ENCODE measurements at regions not wholly inside any gene's neighbourhood (a gene's known extent, or its start where the extent isn't known, plus 50 kb on each side); places are given as distances from the start of the nearest gene placed in this dataset.

DNA sequence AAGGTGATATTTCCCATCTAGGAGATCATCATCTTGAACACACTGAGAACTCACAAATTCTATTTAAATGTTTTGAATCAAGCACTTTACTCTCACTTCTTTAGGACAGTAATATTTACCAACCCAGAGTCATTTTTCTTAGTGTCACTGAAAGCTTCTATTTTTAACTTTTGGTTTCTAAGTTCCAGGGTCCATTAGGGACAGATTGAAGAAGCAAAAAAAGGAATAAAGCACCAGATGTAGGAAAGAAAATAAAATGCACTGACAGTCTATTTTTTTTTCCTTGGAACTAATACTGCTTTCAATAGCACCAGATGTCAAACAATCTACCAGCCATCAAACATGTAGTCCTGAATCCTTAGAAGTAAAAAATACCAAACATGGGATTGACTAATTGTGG, 526.7 kb upstream of the LRRN3 start:
- TF ChIP-seq, protein P1, sequence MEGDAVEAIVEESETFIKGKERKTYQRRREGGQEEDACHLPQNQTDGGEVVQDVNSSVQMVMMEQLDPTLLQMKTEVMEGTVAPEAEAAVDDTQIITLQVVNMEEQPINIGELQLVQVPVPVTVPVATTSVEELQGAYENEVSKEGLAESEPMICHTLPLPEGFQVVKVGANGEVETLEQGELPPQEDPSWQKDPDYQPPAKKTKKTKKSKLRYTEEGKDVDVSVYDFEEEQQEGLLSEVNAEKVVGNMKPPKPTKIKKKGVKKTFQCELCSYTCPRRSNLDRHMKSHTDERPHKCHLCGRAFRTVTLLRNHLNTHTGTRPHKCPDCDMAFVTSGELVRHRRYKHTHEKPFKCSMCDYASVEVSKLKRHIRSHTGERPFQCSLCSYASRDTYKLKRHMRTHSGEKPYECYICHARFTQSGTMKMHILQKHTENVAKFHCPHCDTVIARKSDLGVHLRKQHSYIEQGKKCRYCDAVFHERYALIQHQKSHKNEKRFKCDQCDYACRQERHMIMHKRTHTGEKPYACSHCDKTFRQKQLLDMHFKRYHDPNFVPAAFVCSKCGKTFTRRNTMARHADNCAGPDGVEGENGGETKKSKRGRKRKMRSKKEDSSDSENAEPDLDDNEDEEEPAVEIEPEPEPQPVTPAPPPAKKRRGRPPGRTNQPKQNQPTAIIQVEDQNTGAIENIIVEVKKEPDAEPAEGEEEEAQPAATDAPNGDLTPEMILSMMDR (IDR thresholded peaks at IDR 0.05) = no peak
- TF ChIP-seq POLR2AphosphoS5 (IDR thresholded peaks at IDR 0.05) = no peak
